ENCODE measurements at regions not wholly inside any gene's neighbourhood (a gene's known extent, or its start where the extent isn't known, plus 50 kb on each side); places are given as distances from the start of the nearest gene placed in this dataset.

DNA sequence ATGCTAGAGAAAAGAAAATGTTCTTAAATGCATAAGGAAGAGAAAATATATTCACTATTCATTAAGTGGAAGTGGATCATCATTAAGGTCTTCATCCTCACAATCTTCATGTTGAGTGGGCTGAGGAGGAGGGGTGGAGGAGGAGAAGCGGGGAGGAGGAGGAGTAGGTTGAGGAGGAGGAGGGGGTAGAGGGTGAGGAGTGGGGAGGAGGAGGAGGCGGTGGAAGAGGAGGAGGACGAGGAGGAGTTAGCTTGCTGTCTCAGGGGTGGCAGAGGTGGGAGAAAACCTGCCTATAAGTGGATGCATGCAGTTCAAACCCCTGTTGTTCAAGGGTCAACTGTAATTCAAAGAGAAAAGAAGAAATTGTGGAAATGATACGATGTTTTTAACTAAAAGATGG is 71.6 kb downstream of the MYEOV start:
- H3K4me3 ChIP-seq (ENCODE audit: low read depth, low read length): no peak overlapping the region
- no peak for TF ChIP-seq CTCF (conservative IDR thresholded peaks at IDR 0.05; ENCODE audit: low read depth, low read length)
- no peak for DNase-seq (ENCODE audit: low read depth)

DNA sequence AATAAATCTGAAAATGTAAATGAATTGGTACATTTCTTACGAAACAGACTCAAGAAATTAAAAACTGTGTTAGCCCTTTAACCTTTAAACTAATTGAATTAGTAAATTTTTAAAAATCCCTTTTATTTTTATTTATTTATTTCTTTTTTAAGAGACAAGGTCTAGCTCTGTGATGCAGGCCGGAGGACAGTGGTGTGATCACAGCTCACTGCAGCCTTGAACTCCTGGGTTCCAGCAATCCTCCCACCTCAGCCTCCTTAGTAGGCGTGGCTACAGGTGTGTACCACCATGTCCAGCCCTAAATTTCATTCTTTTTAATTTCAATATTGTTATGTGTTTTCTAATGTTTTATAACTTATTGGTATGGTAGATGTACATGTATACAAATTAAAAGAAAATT is 72.6 kb downstream of the MYEOV start:
- H3K4me3 ChIP-seq (ENCODE audit: low read depth, low read length): no peak overlapping the region
- TF ChIP-seq CTCF (conservative IDR thresholded peaks at IDR 0.05; ENCODE audit: low read depth, low read length): no peak

GRCh38 chr11:69367211-69367964 is 73.4 kb downstream of the MYEOV start:
- DNase-seq (ENCODE audit: low read depth): no peak
- no peak overlapping the region for H3K4me3 ChIP-seq (ENCODE audit: low read depth, low read length)
- no peak for TF ChIP-seq CTCF (conservative IDR thresholded peaks at IDR 0.05; ENCODE audit: low read depth, low read length)

More for the DNA sequence above, 72.6 kb downstream of the MYEOV start:
- DNase-seq (ENCODE audit: low read depth): no peak

GRCh38 chr11:69368119-69368880 is 74.3 kb downstream of the MYEOV start:
- H3K4me3 ChIP-seq (ENCODE audit: low read depth, low read length): no peak overlapping the region
- no peak for DNase-seq (ENCODE audit: low read depth)

DNA sequence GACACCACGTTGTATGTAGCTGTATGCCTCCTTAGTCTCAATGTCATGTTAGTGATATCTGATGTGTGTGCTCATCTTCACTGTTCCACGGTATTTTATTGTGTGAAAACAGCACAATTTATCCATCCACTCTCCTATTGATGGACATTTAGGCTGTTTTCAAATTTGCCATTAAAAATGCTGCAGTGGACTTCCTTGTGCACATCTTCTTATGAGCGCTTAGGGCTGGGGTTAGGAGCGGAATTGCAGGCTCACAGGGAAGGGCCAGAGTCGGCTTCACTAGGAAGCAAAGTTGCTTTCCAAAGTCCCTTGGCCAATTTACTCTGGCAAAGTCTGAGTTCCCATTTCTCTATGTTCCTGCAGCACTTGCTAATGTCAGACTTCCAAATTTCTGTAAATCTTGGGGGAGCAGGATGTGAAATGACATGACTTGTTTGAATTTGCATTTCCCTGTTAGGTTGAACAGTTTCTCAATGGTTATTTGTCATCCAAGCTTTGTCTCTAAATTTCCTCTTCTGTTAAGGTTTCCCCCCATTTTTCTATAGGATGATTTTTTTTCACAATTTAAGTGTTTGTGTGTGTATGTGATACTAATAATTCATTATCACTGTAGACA is 75.4 kb downstream of the MYEOV start:
- TF ChIP-seq CTCF (conservative IDR thresholded peaks at IDR 0.05; ENCODE audit: low read depth, low read length): no peak
- H3K4me3 ChIP-seq (ENCODE audit: low read depth, low read length): no peak overlapping the region
- DNase-seq (ENCODE audit: low read depth): no peak

More at GRCh38 chr11:69368119-69368880, 74.3 kb downstream of the MYEOV start:
- no peak for TF ChIP-seq CTCF (conservative IDR thresholded peaks at IDR 0.05; ENCODE audit: low read depth, low read length)

- TF ChIP-seq CTCF (conservative IDR thresholded peaks at IDR 0.05; ENCODE audit: low read depth, low read length): no peak
- no peak overlapping the region for H3K4me3 ChIP-seq (ENCODE audit: low read depth, low read length)
- DNase-seq (ENCODE audit: low read depth): no peak
Measured at GRCh38 chr11:69369945-69370344, 76.0 kb downstream of the MYEOV start.

Data from epithelial cell of proximal tubule (primary cell).